Suprapubic skin (tissue), 4 donors: ENCODE measurements at regions not wholly inside any gene's neighbourhood (a gene's known extent, or its start where the extent isn't known, plus 50 kb on each side); places are given as distances from the start of the nearest gene placed in this dataset.

ENCODE experiments used
- DNase-seq, 2 donors: peaks; one replicate each; pipeline ENCODE4 v3.0.0-alpha.2; 2019; ENCODE audit warnings: low spot score in 2 of 2
- H3K27ac ChIP-seq: fragments of 200-600 bp; sonication (generic); one replicate; pipeline ENCODE4 v1.5.1; 2019
- H3K27me3 ChIP-seq: fragments of 200-600 bp; sonication (generic); one replicate; pipeline ENCODE4 v1.5.1; 2019
- H3K36me3 ChIP-seq: fragments of 200-600 bp; sonication (generic); one replicate; pipeline ENCODE4 v1.5.1; 2019
- H3K4me1 ChIP-seq: fragments of 200-600 bp; sonication (generic); one replicate; pipeline ENCODE4 v1.5.1; 2019
- H3K4me3 ChIP-seq: fragments of 200-600 bp; sonication (generic); one replicate; pipeline ENCODE4 v1.5.1; 2019; ENCODE audit warnings: mild to moderate bottlenecking
- H3K9me3 ChIP-seq: fragments of 200-600 bp; sonication (generic); one replicate; pipeline ENCODE4 v1.5.1; 2019
- CTCF ChIP-seq, 2 donors: fragments of 200-600 bp in 1 of 2; fragments of 450-650 bp in 1 of 2; sonication (generic) in 1 of 2; IDR thresholded peaks; one replicate each; pipeline ENCODE4 v1.5.1; 2016 to 2019; ENCODE audit warnings: antibody characterized with exemption in 2 of 2, mild to moderate bottlenecking in 1 of 2, moderate library complexity in 1 of 2
- EP300 ChIP-seq: sonication (generic); formaldehyde crosslinking; IDR thresholded peaks from one replicate; pipeline ENCODE4 v1.6.1; 2017; ENCODE audit warnings: antibody characterized with exemption
- POLR2A ChIP-seq, 2 donors: fragments of 450-650 bp; IDR thresholded peaks; one replicate each; pipeline ENCODE4 v1.6.1; 2017; ENCODE audit warnings: antibody characterized with exemption in 2 of 2, mild to moderate bottlenecking in 2 of 2, moderate library complexity in 2 of 2
- POLR2AphosphoS5 ChIP-seq, 3 donors: sonication (generic); formaldehyde crosslinking; IDR thresholded peaks; one replicate each; pipeline ENCODE4 v1.6.1; 2017; ENCODE audit warnings: antibody characterized with exemption in 3 of 3
- WGBS: methylation state at CpG from one replicate; pipeline ENCODE4 v1.1.5; 2018; 5-methylcytosine and 5-hydroxymethylcytosine counted together

DNA sequence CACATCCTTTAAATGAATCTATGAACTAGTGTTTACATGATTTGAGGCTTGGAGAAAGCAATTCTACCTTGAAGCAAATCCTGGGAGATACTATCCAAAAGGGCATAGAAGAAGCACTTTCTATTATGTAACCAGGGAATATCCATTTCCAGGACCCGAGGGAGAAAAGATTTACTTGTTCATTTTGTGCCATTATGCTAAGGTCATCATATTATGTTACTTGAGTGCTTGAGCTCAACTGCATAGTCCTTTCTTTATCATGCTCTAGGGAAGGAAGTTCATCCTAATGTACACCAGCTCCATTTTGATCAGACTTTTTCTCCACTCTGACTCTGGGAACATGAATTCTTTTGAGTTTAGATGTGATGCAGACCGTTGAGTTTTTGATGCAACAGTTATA lies 188.6 kb upstream of the SNX7 start:
- Histone ChIP-seq H3K27me3 (no peaks in the 10 kb centered on the region), H3K9me3 (no peaks in the 10 kb centered on the region), H3K27ac (no peak overlapping the region), H3K36me3 (no peaks in the 10 kb centered on the region), H3K4me1 (peaks cover 5% of the 10 kb centered on the region), H3K4me3 (no peak overlapping the region)
- 65% methylated on average over 2 of the region's 2 CpGs for WGBS
- TF ChIP-seq POLR2AphosphoS5 (IDR thresholded peaks at IDR 0.05) (no peak), POLR2A (IDR thresholded peaks at IDR 0.05) (no peak), CTCF (IDR thresholded peaks at IDR 0.05) (no peak), EP300 (no peak)
- no peak for DNase-seq

- Histone ChIP-seq H3K27me3 (no peaks in the 10 kb centered on the region), H3K27ac (no peak overlapping the region), H3K4me1 (peaks cover 2% of the 10 kb centered on the region), H3K9me3 (no peaks in the 10 kb centered on the region), H3K36me3 (no peaks in the 10 kb centered on the region), H3K4me3 (no peak overlapping the region)
- no peak for DNase-seq
- WGBS = 85% methylated on average over 4 of the region's 4 CpGs
- TF ChIP-seq EP300 (no peak), POLR2AphosphoS5 (IDR thresholded peaks at IDR 0.05) (no peak), CTCF (IDR thresholded peaks at IDR 0.05) (no peak), POLR2A (IDR thresholded peaks at IDR 0.05) (no peak)
Measured at GRCh38 chr1:98471633-98472032, 189.9 kb upstream of the SNX7 start.

GRCh38 chr1:98468111-98468717 lies 193.3 kb upstream of the SNX7 start:
- WGBS = 9% methylated on average over 2 of the region's 2 CpGs

DNA sequence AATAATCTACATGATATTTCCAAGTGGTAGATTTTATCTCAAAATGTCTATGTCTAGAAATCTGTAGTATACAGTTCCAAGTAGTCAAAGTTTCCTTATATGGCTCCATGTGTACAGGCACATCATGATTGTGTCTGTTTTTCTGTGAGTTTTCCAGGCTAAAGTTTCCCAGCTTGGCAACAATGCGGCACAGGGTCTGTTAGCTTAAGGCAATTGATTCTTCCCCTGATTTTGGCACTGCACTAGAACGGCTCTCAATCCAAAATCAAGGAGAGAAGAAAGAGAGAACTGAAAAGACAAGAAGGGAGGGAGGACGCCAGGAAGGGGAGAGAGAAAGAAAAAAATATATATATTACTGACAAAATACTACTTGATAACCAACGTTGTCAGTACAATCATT lies 193.9 kb upstream of the SNX7 start:
- 37% methylated on average over 4 of the region's 4 CpGs for WGBS
- Histone ChIP-seq H3K4me1 (peaks cover 2% of the 10 kb centered on the region), H3K27ac (no peak overlapping the region), H3K27me3 (no peaks in the 10 kb centered on the region), H3K36me3 (no peaks in the 10 kb centered on the region), H3K9me3 (no peaks in the 10 kb centered on the region), H3K4me3 (no peak overlapping the region)
- no peak for DNase-seq
- TF ChIP-seq EP300 (no peak), CTCF (IDR thresholded peaks at IDR 0.05) (no peak), POLR2AphosphoS5 (IDR thresholded peaks at IDR 0.05) (no peak), POLR2A (IDR thresholded peaks at IDR 0.05) (no peak)

More at GRCh38 chr1:98468111-98468717, 193.3 kb upstream of the SNX7 start:
- H3K4me1 ChIP-seq = peaks cover 2% of the 10 kb centered on the region
- no peaks in the 10 kb centered on the region for H3K36me3 ChIP-seq
- no peak overlapping the region for H3K27ac ChIP-seq
- DNase-seq = no peak
- H3K27me3 ChIP-seq = no peaks in the 10 kb centered on the region
- no peaks in the 10 kb centered on the region for H3K9me3 ChIP-seq
- no peak overlapping the region for H3K4me3 ChIP-seq
- TF ChIP-seq CTCF (IDR thresholded peaks at IDR 0.05) = peak in 1 of 2 donors; percentile 60
- TF ChIP-seq POLR2AphosphoS5 (IDR thresholded peaks at IDR 0.05) = no peak

DNA sequence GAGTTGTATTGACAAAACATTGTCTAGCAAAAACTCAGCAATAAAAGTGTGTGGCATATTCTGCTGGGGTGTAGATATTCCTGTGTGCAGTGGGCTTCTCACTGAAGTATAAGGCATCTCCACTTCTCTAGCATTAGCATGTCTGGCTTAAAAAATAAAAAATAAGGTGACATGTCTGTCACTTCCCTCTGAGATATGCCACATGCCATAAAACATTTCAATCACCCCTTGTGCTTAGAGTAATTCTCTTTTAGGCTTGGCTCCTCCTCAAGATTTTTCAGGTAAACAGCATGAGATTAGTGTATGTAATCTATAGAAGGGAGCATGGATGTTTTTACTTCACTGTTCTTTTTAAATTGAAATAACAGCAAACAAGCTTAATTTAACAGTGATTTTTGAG lies 194.4 kb upstream of the SNX7 start:
- Histone ChIP-seq H3K27ac (no peak overlapping the region), H3K27me3 (no peaks in the 10 kb centered on the region), H3K9me3 (no peaks in the 10 kb centered on the region), H3K36me3 (no peaks in the 10 kb centered on the region), H3K4me1 (peaks cover 2% of the 10 kb centered on the region), H3K4me3 (no peak overlapping the region)
- no peak for TF ChIP-seq POLR2AphosphoS5 (IDR thresholded peaks at IDR 0.05)
- TF ChIP-seq CTCF (IDR thresholded peaks at IDR 0.05) = no peak
- no peak for TF ChIP-seq EP300
- no peak for TF ChIP-seq POLR2A (IDR thresholded peaks at IDR 0.05)
- DNase-seq = no peak
